ENCODE measurements at regions not wholly inside any gene's neighbourhood (a gene's known extent, or its start where the extent isn't known, plus 50 kb on each side); places are given as distances from the start of the nearest gene placed in this dataset.

DNA sequence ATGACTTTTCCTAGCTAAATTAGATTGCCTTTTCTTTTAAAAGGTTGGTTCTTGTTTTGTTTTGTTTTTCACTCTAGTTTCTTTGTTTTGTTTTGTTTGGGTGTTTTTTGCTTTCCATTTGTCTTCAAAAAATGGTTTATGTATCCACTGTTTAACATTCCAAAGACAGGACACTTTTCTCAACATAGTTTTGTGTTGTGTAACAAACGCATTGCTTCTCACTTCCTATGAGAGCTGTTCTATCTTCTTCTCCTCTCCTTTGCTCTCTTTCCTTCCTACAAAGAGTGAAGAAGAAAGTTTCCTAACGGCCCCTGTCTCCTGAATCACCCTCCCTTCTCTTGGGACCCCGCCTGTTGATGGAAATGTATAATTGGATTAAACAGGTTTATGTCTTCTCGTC is 539.7 kb downstream of the ACTL7B start:
- no peak for TF ChIP-seq EZH2phosphoT487 (IDR thresholded peaks at IDR 0.05; ENCODE audit: borderline replicate concordance)
- TF ChIP-seq, protein P1, sequence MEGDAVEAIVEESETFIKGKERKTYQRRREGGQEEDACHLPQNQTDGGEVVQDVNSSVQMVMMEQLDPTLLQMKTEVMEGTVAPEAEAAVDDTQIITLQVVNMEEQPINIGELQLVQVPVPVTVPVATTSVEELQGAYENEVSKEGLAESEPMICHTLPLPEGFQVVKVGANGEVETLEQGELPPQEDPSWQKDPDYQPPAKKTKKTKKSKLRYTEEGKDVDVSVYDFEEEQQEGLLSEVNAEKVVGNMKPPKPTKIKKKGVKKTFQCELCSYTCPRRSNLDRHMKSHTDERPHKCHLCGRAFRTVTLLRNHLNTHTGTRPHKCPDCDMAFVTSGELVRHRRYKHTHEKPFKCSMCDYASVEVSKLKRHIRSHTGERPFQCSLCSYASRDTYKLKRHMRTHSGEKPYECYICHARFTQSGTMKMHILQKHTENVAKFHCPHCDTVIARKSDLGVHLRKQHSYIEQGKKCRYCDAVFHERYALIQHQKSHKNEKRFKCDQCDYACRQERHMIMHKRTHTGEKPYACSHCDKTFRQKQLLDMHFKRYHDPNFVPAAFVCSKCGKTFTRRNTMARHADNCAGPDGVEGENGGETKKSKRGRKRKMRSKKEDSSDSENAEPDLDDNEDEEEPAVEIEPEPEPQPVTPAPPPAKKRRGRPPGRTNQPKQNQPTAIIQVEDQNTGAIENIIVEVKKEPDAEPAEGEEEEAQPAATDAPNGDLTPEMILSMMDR (conservative IDR thresholded peaks at IDR 0.05; ENCODE audit: low read length): no peak

Data from Loucy (cell line).